ENCODE measurements at regions not wholly inside any gene's neighbourhood (a gene's known extent, or its start where the extent isn't known, plus 50 kb on each side); places are given as distances from the start of the nearest gene placed in this dataset.
"Not testable (repeated sequence)": the region's sequence is repeated elsewhere in the genome, so short reads cannot be mapped to it uniquely, and the experiment has no call there.

GRCh38 chr12:107372229-107372658 lies 278.9 kb upstream of the CRY1 start:
- peak; percentile 45 to 73 for DNase-seq
- H3K27ac Mint-ChIP-seq, result peak overlapping the region; percentile 69 to 94

GRCh38 chr12:107373238-107373809 lies 280.0 kb upstream of the CRY1 start:
- Mint-ChIP-seq H3K27ac (peak overlapping the region; percentile 69 to 82), H3K4me3 (peak overlapping the region; percentile 49 to 81), H3K27me3 (no peaks in the 10 kb centered on the region), H3K9me3 (no peaks in the 10 kb centered on the region), H3K4me1 (peaks cover 92% of the 10 kb centered on the region)
- DNase-seq, result no peak
- no peak for ATAC-seq

More at GRCh38 chr12:107372229-107372658, 278.9 kb upstream of the CRY1 start:
- Mint-ChIP-seq H3K4me1 (peaks cover 92% of the 10 kb centered on the region), H3K27me3 (no peaks in the 10 kb centered on the region), H3K4me3 (peak overlapping the region; percentile 49 to 81), H3K9me3 (no peaks in the 10 kb centered on the region)
- peak; percentile 78 for ATAC-seq

- DNase-seq, result no peak
- Mint-ChIP-seq H3K9me3 (no peaks in the 10 kb centered on the region), H3K4me3 (peak overlapping the region; percentile 49 to 81), H3K27ac (peak overlapping the region; percentile 89 to 92), H3K27me3 (no peaks in the 10 kb centered on the region), H3K4me1 (peaks cover 90% of the 10 kb centered on the region)
- no peak for ATAC-seq
These were observed 281.0 kb upstream of the CRY1 start for GRCh38 chr12:107374161-107374840.

DNA sequence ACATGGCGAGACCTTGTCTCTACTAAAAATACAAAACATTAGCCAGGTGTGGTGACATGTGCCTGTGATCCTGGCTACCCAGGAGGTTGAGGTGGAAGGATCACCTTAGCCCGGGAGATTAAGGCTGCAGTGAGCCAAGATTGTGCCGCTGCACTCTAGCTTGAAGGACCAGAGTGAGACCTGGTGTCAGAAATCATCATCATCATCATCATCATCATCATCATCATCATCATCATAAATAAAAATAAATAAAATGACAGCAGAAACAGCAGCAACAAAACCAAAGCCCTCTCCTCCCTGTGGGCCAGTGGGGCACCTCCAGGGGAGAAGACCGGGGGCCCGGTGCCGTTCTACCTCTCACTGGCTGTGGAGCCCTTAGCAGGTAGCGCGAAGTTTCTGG lies 281.9 kb upstream of the CRY1 start:
- H3K4me1 Mint-ChIP-seq, result peaks cover 90% of the 10 kb centered on the region
- H3K27ac Mint-ChIP-seq, result no peak overlapping the region
- H3K9me3 Mint-ChIP-seq, result no peaks in the 10 kb centered on the region
- H3K27me3 Mint-ChIP-seq, result no peaks in the 10 kb centered on the region
- no peak overlapping the region for H3K4me3 Mint-ChIP-seq
- DNase-seq (no peak), ATAC-seq (no peak)

- no peaks in the 10 kb centered on the region for H3K9me3 Mint-ChIP-seq
- no peak overlapping the region for H3K4me3 Mint-ChIP-seq
- ATAC-seq (no peak), DNase-seq (no peak)
- peaks cover 82% of the 10 kb centered on the region for H3K4me1 Mint-ChIP-seq
- H3K27ac Mint-ChIP-seq, result no peak overlapping the region
- H3K27me3 Mint-ChIP-seq, result no peaks in the 10 kb centered on the region
These were observed 284.4 kb upstream of the CRY1 start for GRCh38 chr12:107377596-107378385.

DNA sequence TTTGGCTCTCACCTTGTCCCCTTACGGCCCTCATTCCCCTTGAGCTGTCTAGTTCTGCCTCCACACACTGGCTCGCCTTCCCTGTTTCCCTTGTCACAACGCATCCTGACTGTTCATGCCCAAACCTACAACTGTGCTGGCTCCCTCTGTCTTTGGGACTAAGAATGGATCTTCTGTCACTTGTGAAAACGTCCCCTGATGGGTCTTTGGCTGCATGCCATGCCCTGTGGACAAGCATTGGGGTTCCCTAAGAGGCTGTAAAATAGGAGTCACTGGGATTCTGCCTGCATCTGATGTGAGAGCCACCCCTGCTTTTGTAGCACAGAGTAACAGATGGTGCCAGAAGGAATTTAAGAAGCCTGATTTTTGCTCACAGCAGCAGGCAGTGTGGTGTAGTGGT lies 285.3 kb upstream of the CRY1 start:
- no peaks in the 10 kb centered on the region for H3K9me3 Mint-ChIP-seq
- DNase-seq, result no peak
- H3K27ac Mint-ChIP-seq, result no peak overlapping the region
- H3K4me1 Mint-ChIP-seq, result peaks cover 77% of the 10 kb centered on the region
- H3K27me3 Mint-ChIP-seq, result no peaks in the 10 kb centered on the region
- ATAC-seq, result no peak
- no peak overlapping the region for H3K4me3 Mint-ChIP-seq

DNA sequence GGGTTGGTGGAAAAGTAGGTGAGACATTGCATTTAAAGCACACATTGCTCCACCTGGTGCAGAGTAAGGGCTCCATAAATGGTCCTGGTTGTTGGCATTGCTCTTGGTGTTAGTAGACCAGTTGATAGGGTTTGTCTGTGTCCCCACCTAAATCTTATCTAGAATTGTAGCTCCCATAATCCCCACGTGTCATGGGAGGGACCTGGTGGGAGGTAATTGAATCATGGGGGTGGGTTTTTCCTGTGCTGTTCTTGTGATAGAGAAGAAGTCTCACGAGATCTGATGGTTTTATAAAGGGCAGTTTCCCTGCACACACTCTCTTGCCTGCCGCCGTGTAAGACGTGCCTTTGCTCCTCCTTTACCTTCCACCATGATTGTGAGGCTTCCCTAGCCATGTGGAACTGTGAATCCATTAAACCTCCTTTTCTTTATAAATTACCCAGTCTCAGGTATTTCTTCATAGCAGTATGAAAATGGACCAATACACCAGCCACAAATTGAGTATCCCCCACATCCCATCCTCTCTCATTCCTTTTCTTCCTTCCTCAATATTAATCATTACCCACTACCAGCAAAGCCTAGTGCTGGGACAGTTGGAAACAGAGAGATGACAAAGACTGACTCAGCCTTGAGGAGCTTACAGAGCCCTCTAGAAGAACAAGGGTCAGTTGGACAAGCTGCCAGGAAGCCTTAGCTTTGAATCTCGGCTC lies 285.9 kb upstream of the CRY1 start:
- not testable (repeated sequence) for H3K27me3 Mint-ChIP-seq, H3K4me3 Mint-ChIP-seq, H3K27ac Mint-ChIP-seq, DNase-seq, ATAC-seq, H3K9me3 Mint-ChIP-seq
- H3K4me1 Mint-ChIP-seq, result peaks cover 77% of the 10 kb centered on the region

- no peak for ATAC-seq
- DNase-seq, result no peak
- Mint-ChIP-seq H3K27ac (no peak overlapping the region), H3K4me3 (no peak overlapping the region), H3K4me1 (peaks cover 76% of the 10 kb centered on the region), H3K27me3 (no peaks in the 10 kb centered on the region), H3K9me3 (no peaks in the 10 kb centered on the region)
These were observed 286.7 kb upstream of the CRY1 start for GRCh38 chr12:107379852-107380567.

DNA sequence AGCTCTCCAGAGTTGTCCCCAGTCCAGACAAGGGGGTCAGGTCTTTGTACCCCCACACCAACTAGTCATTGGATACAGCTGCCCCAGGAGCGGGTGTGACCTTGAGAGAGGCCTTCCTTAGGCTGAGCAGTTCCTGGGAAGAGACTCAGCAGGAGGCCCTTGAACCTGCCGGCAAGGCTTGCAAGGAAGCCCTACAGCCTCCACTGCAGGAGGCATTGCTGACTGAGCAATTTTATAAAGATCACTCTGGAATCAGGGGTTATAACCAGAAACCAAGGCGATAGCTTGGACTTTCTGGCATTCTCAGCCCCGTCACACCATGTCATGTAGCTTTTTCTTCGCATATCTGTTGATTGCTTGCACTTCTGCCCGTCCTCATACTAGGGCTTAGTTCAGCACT lies 291.3 kb upstream of the CRY1 start:
- Mint-ChIP-seq H3K27me3 (no peaks in the 10 kb centered on the region), H3K4me3 (no peak overlapping the region), H3K27ac (peak overlapping the region in 1 of 2 donors; percentile 76), H3K4me1 (peaks cover 82% of the 10 kb centered on the region), H3K9me3 (peaks cover 7 to 15% of the 10 kb centered on the region in 2 donors)
- ATAC-seq, result no peak
- no peak for DNase-seq

DNA sequence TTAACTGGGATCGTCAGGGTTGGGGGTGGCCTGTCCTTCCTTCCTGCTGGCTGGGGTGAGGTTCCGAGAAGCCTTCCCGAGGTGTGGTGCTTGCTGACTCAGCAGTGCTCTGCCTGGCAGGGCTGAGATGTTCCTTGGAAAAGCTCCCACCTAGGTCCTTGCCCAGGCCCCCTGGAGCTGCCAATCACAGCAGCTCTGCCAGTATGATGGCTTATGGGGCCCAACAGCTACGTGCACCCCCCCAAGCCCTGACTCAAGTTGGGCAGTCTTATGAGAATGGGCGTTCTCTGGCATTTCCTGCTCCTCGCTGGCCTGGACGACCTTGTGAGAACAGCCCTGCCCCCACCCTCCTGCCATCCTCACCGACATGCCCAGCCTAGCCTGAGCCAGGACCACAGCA lies 292.2 kb upstream of the CRY1 start:
- peaks cover 9 to 22% of the 10 kb centered on the region in 2 donors for H3K9me3 Mint-ChIP-seq
- no peak overlapping the region for H3K27ac Mint-ChIP-seq
- peaks cover 84% of the 10 kb centered on the region for H3K4me1 Mint-ChIP-seq
- no peak overlapping the region for H3K4me3 Mint-ChIP-seq
- ATAC-seq (no peak), DNase-seq (no peak)
- no peaks in the 10 kb centered on the region for H3K27me3 Mint-ChIP-seq

DNA sequence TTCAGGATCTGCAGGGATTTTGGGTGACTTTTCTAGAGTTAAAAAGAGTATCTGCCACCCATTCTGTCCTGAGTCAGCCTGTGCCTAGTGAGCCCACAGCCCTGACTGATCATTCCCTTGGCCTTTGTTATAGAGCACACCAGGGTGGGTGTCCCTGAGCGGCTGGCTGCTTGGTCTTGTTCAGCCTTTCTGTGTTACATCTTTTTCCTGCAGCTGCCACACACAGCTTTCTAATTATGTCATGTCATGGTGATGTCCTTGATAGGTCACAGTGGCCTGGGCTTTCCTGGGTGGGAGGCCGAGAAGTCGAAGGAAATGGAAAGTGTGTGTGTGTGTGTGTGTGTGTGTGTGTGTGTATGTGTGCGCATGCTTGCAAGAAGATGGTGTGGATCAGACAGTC lies 293.2 kb upstream of the CRY1 start:
- peak overlapping the region in 1 of 2 donors; percentile 44 for H3K27ac Mint-ChIP-seq
- H3K9me3 Mint-ChIP-seq, result peaks cover 9 to 22% of the 10 kb centered on the region in 2 donors
- peak overlapping the region in 1 of 2 donors; percentile 21 for H3K4me3 Mint-ChIP-seq
- peaks cover 86% of the 10 kb centered on the region for H3K4me1 Mint-ChIP-seq
- DNase-seq (peak in 1 of 2 donors; percentile 35), ATAC-seq (peak; percentile 63)
- H3K27me3 Mint-ChIP-seq, result no peaks in the 10 kb centered on the region

DNA sequence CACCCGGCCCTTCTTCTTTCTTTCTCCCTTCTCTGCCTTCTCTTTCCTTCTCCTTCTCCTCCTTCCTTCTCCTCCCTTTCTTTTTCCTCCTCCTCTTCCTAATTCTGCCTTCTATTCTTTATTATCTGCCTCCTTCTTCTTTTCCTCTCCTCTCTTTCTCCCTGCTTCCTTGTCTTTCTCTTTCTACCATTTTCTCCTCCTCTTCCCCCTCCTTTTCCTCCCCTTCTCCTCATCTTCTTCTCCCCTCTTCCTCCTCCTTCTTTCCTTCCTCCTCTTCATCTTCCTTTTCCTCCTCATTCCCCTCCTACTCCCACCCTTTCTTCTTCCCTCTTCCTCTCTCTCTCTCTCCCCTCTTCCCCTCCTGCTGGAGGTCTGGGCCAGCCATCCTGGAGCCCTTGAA lies 294.9 kb upstream of the CRY1 start:
- no peak overlapping the region for H3K4me3 Mint-ChIP-seq
- ATAC-seq (no peak), DNase-seq (no peak)
- peak overlapping the region; percentile 49 to 72 for H3K27ac Mint-ChIP-seq
- H3K9me3 Mint-ChIP-seq, result peaks cover 9 to 22% of the 10 kb centered on the region in 2 donors
- H3K27me3 Mint-ChIP-seq, result no peaks in the 10 kb centered on the region
- H3K4me1 Mint-ChIP-seq, result peaks cover 92% of the 10 kb centered on the region

GRCh38 chr12:107390414-107390813 lies 295.2 kb upstream of the PWP1 start:
- peaks cover 9 to 22% of the 10 kb centered on the region in 2 donors for H3K9me3 Mint-ChIP-seq
- ATAC-seq (peak; percentile 39), DNase-seq (no peak)
- no peaks in the 10 kb centered on the region for H3K27me3 Mint-ChIP-seq
- H3K4me3 Mint-ChIP-seq, result no peak overlapping the region
- H3K4me1 Mint-ChIP-seq, result peaks cover 96% of the 10 kb centered on the region
- H3K27ac Mint-ChIP-seq, result no peak overlapping the region

DNA sequence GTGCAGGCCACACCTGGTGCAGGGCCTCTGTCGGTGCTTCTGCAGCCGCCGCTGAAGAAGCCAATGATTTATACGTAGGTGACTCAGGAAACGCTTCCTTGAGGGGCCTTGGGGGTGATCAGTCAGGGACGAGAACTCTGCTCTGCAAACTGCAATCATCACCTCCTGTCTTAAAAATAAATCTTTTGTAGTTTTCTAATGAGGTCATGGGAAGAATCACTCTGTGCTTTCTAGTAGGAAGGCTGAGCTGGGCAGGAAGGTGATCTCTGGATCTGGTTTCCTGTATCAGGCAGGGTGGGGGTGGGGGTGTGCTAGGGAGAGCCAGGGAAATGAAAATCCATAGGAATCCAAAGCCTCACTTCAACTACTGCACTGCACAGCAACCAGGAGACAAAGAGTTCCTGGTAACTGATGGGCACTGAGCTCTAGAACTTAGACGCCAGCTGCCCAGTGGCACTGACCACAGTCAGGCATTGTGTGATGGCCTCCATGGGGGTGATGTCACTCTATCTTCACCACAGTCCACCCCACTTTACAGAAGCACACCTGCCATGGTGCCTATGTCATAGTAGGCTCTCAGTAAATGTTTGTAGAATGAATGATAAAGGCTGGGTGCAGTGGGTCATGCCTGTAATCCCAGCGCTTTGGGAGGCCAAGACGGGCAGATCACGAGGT lies 292.4 kb upstream of the PWP1 start:
- Mint-ChIP-seq H3K9me3 (peaks cover 9 to 18% of the 10 kb centered on the region in 2 donors), H3K27me3 (no peaks in the 10 kb centered on the region), H3K4me1 (peaks cover 96% of the 10 kb centered on the region), H3K27ac (peak overlapping the region; percentile 37 to 82), H3K4me3 (peak overlapping the region; percentile 58 to 72)
- ATAC-seq, result peak; percentile 65
- peak in 1 of 2 donors; percentile 19 for DNase-seq

All from stimulated activated naive CD8-positive, alpha-beta T cell treated with anti-CD3 and anti-CD28 coated beads, Interleukin-15, amount 100 ng/mL, for 72 hours (primary cell).